ENCODE measurements at regions not wholly inside any gene's neighbourhood (a gene's known extent, or its start where the extent isn't known, plus 50 kb on each side); places are given as distances from the start of the nearest gene placed in this dataset.

GRCh38 chr5:135106610-135107471 lies 72.8 kb upstream of the PITX1 start:
- H3K27me3 ChIP-seq (ENCODE audit: control insufficient read depth, insufficient read depth, low read length): peaks cover 15% of the 10 kb centered on the region
- ChIA-PET POLR2A (interaction anchor here (0.6 to 1.0 kb wide), 2 partner anchors 33 to 238 kb away, joined by 3 to 7 read pairs; no protein-coding TSS in a partner anchor), CTCF (no interaction called here)

GRCh38 chr5:135106136-135106535 lies 72.1 kb upstream of the PITX1 start:
- Histone ChIP-seq H3K4me3 (ENCODE audit: low read depth, low read length) (no peak overlapping the region), H3K9me3 (ENCODE audit: control insufficient read depth, insufficient read depth, low read length) (no peaks in the 10 kb centered on the region; the same call in 1 of the 2 replicates), H3K27ac (ENCODE audit: low read depth, low read length) (no peak overlapping the region), H3K27me3 (ENCODE audit: control insufficient read depth, insufficient read depth, low read length) (peaks cover 14% of the 10 kb centered on the region)
- TF ChIP-seq, protein P1, sequence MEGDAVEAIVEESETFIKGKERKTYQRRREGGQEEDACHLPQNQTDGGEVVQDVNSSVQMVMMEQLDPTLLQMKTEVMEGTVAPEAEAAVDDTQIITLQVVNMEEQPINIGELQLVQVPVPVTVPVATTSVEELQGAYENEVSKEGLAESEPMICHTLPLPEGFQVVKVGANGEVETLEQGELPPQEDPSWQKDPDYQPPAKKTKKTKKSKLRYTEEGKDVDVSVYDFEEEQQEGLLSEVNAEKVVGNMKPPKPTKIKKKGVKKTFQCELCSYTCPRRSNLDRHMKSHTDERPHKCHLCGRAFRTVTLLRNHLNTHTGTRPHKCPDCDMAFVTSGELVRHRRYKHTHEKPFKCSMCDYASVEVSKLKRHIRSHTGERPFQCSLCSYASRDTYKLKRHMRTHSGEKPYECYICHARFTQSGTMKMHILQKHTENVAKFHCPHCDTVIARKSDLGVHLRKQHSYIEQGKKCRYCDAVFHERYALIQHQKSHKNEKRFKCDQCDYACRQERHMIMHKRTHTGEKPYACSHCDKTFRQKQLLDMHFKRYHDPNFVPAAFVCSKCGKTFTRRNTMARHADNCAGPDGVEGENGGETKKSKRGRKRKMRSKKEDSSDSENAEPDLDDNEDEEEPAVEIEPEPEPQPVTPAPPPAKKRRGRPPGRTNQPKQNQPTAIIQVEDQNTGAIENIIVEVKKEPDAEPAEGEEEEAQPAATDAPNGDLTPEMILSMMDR (IDR thresholded peaks at IDR 0.05; ENCODE audit: low read depth, low read length): no peak
- no peak for DNase-seq (ENCODE audit: low read depth, low spot score)
- CTCF ChIA-PET: no interaction called here
- POLR2A ChIA-PET: interaction anchor here (1.0 kb wide), 1 partner anchor 33 kb away, joined by 3 read pairs; no protein-coding TSS in a partner anchor

More at GRCh38 chr5:135106610-135107471, 72.8 kb upstream of the PITX1 start:
- TF ChIP-seq, protein P1 (IDR thresholded peaks at IDR 0.05; ENCODE audit: low read depth, low read length): no peak
- Histone ChIP-seq H3K9me3 (ENCODE audit: control insufficient read depth, insufficient read depth, low read length) (no peaks in the 10 kb centered on the region; the same call in 1 of the 2 replicates), H3K27ac (ENCODE audit: low read depth, low read length) (no peak overlapping the region), H3K4me3 (ENCODE audit: low read depth, low read length) (no peak overlapping the region)
- peak; percentile 23 for DNase-seq (ENCODE audit: low read depth, low spot score)

- H3K9me3 ChIP-seq (ENCODE audit: control insufficient read depth, insufficient read depth, low read length): no peaks in the 10 kb centered on the region; the same call in 1 of the 2 replicates
- H3K27ac ChIP-seq (ENCODE audit: low read depth, low read length): no peak overlapping the region
- H3K4me3 ChIP-seq (ENCODE audit: low read depth, low read length): no peak overlapping the region
- peaks cover 6% of the 10 kb centered on the region for H3K27me3 ChIP-seq (ENCODE audit: control insufficient read depth, insufficient read depth, low read length)
- ChIA-PET CTCF (no interaction called here), POLR2A (no interaction called here)
- TF ChIP-seq, protein P1 (IDR thresholded peaks at IDR 0.05; ENCODE audit: low read depth, low read length): no peak
- DNase-seq (ENCODE audit: low read depth, low spot score): no peak
Observed at GRCh38 chr5:135105105-135105484, 71.1 kb upstream of the PITX1 start.

DNA sequence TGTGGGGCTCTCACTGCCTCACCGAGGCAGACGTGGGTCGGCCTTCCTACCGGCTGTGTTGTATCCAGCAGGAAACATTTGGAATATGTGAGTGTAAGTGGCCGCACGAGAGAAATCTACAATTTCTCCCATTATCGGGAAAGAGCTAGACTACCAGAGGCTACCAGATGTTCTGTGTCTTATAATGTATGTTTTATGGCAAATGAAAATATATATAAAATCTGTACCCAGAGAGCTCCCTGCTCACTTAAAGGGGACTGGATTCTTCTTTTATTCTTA lies 69.5 kb upstream of the PITX1 start:
- H3K27ac ChIP-seq (ENCODE audit: low read depth, low read length): no peak overlapping the region
- no peaks in the 10 kb centered on the region for H3K27me3 ChIP-seq (ENCODE audit: control insufficient read depth, insufficient read depth, low read length)
- DNase-seq (ENCODE audit: low read depth, low spot score): no peak
- ChIA-PET POLR2A (no interaction called here), CTCF (no interaction called here)
- no peak overlapping the region for H3K4me3 ChIP-seq (ENCODE audit: low read depth, low read length)
- no peaks in the 10 kb centered on the region; the same call in 1 of the 2 replicates for H3K9me3 ChIP-seq (ENCODE audit: control insufficient read depth, insufficient read depth, low read length)
- TF ChIP-seq, protein P1 (IDR thresholded peaks at IDR 0.05; ENCODE audit: low read depth, low read length): no peak

DNA sequence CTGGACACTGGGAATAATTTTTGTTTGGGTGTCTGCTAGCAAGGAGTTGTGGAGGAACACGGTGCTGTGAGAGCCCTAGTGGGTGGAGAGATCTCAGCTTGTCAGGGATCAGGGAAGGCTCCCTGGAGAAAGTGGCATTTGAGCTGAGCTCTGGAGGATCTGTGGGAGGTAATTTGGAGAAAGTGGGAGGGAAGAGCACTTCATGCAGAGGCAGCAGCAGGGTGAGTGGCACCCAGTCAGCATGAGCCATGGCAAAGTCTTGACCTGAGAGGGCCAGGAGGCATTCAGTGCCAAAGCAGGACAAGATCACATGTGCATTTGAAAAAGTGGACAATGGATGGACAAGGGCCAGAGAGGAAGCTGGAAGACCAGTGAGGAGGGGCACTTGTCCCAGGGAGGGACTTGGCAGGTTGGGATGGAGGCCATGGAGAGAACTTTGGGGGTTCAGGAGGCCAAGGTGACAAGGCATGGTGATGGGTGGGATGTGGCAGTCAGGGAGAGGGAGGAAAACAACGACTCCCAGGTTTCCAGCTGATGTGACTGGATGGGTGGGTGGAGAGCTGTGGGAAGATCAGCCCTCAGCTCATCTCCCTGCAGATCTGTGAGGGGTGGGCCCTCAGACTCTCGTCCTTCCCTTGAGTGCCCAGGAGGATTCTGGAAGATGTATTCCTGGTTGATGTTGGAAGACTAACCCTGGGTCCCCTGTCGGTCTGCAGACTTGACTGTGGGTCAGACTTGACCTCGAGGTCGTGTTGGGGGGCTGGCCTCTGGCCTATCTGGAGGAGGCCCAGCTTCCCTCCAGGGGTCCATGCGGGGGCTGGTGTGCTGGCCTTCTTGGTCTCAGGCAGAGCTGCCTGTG lies 68.9 kb upstream of the PITX1 start:
- no peak overlapping the region for H3K27ac ChIP-seq (ENCODE audit: low read depth, low read length)
- no peak for DNase-seq (ENCODE audit: low read depth, low spot score)
- TF ChIP-seq, protein P1 (IDR thresholded peaks at IDR 0.05; ENCODE audit: low read depth, low read length): no peak
- H3K4me3 ChIP-seq (ENCODE audit: low read depth, low read length): no peak overlapping the region
- H3K27me3 ChIP-seq (ENCODE audit: control insufficient read depth, insufficient read depth, low read length): no peaks in the 10 kb centered on the region
- CTCF ChIA-PET: no interaction called here
- POLR2A ChIA-PET: no interaction called here
- H3K9me3 ChIP-seq (ENCODE audit: control insufficient read depth, insufficient read depth, low read length): no peaks in the 10 kb centered on the region; the same call in 1 of the 2 replicates
